GM19238 (cell line): ENCODE measurements at regions not wholly inside any gene's neighbourhood (a gene's known extent, or its start where the extent isn't known, plus 50 kb on each side); places are given as distances from the start of the nearest gene placed in this dataset.
"Not testable (repeated sequence)": the region's sequence is repeated elsewhere in the genome, so short reads cannot be mapped to it uniquely, and the experiment has no call there.

ENCODE experiments used
- DNase-seq: peaks from one replicate; pipeline ENCODE4 v3.0.0; 2011; ENCODE audit warnings: low spot score; ENCODE audit not compliant: insufficient read length

DNA sequence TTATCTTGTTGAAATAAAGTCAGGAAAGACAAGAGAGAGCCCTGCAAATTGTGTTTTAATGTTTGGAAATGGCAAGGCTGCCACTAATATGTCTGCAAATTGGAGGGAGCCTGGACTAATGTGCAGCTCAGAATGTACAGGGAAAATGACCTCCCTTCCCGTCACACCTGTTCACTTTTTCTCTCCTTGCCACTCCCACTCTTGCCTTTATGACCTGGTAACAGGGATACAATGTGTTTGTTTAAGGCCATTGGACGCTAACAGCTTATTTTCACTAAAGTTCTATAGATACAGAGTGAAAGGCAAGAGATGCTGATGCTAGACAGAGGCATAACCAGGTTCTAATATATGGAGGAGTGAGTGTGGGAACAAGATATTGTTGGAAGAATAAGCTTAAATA, 203.9 kb downstream of the RAB38 start:
- no peak for DNase-seq

DNA sequence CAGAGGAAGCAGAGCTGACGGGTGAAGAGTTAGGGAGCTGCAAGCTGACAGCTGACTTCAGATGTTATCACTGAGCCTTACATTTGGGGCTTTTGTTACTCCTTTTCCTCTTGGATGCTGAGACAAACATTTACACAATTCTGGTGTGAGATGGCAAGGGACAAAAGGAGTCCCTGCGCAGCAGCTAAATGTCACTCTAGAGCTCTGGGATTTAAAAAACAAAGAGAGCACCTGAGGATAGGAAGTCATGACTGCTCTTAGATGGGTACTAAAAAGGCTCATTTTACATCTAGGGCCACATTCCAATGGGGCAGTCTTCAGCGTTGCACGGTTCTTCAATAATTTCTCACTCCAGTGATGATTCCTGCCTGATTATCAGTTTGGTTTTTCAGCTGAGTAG, 204.5 kb downstream of the RAB38 start:
- DNase-seq, result no peak

DNA sequence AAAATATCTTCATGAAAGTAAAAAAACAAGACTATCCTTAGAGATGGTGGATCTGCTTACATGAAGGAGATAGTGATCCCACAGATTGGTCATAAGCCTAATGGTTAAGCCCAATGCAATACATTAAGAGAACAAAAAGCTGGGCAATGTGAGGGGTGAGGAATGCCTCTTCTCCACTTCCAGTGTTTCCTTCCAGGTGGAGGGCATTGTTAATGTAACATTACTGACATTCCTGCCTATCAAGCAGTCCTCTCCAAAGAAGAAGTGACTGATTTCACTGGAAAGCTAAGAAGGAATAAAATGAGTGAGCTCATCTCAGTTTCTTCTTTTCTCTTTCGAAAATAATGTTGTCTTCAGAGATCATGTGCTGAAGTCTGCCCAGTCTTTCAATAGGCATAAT, 207.8 kb downstream of the RAB38 start:
- no peak for DNase-seq

DNA sequence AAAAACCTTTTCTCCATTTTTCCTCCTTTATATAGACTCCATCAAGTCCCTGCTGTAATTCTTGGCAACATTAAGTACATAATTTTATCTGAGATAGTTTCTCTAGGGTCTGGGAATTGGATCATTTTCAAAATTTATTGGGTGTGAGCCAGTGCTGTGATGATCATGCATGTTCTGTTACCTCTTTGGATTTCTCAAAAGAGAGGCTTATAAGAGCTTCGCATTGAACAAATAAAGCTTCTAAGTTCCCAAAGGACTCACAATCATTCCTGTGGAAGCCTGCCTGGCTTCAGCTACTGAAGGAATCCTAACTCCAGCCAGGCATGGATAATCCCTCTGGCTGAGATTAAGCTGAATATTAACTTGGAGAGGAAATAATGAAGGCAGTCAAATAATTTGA, 208.5 kb downstream of the RAB38 start:
- no peak for DNase-seq

DNA sequence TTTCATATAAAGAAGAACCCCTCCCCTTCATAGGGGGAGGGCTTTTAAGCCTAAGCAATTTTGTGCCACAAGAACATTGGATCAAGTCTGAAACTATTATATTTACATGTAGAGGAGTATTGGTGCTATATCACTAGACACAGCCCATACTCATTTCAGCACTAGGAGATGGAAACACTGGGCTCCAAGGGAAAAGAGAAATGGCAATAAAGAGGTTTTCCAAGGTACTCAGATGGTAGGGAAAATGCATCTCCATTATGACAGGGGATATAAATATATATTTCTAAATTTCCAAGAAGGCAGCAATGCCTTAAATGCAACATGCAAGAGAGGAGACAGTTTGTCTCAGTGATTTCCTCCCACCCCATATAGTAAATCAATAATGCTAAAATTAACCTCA, 209.0 kb downstream of the RAB38 start:
- no peak for DNase-seq

DNA sequence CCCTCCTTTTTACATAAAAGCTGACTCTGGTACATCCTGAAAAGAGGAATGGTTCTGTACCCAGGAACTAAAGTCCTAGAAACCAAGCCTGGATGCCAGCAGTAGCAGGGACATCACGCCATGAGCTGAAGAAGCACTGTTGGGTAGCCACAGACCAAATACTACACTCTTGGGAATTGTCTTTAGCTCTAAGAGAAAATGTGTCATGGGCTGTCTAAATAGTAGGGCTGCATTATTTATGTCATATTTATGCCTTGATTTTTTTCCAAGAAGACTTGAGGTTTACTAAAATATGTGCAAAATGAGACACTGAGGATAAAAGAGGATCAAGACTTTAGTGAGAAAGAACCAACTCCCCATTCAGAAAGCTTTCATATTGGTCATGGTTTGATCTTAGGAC, 213.6 kb downstream of the RAB38 start:
- no peak for DNase-seq

DNA sequence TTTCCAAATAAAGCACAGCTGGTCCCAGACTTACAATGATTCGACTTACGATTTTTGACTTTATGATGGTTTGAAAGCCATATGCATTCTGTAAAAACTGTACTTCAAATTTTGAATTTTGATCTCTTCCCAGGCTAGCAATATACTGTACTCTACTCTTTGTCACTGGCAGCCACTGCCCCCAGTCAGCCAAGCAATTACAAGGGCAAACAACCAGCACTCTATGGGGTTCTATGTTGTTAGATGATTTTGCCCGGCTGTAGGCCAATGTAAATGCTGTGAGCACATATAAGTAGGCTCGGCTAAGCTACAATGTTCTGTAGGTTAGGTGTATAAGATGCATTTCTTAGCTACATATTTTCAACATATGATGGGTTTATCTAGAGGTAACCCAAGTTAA, 217.3 kb downstream of the RAB38 start:
- no peak for DNase-seq

DNA sequence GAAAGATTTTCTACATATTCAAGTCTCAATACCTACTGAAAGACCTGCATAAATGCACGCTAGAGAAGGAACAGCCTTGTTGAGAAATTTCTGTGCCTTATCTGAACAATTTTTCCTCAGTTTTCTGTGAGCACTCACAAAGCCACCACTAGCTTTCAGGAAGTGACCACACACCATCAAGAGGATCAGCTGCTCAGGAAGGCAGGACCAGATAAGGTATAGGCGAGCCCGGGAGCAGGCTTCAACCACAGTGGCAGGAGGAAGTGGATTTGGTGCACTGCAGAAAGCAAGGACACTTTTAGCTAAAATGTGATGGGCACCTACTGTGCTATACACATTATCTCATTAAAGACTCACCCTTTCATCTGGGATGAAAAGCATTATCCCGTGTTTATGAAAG, 220.8 kb downstream of the RAB38 start:
- DNase-seq, result no peak

DNA sequence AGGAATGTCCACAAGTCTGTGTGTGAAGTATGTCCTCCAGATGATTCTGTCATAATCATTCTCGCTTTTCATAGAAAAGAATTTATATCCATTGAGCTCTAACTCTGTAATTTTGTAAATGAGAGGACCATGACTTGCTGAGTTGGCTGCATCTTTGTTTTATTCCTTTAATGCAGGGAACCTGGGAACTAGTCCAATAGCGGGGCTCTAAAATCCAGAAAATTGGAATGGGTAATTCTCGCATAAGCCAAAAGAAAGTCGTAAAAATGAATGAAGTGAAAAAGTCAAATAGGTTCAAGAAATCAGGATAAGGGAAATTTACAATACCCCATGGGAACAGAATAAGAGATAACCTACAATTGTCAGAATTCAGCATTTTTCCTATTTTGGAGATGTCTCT, 232.5 kb downstream of the RAB38 start:
- no peak for DNase-seq

DNA sequence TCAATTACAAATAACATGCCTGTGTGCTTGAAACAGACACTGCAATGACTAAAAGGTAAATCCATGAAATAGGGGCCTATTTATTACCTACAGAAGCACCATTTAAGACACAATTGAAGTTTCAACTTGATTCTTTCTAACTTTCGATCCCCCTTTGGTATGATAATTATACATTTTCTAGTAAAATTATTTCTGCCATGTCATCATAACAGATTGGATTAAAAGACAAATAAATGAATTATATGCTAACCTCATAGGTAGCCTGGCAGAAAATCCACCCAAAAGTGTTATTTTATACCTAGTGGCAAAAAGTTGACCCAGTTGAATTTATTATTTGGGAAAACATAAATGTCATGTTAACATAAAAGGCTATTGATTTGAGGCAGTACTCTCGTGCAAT, 241.1 kb downstream of the RAB38 start:
- DNase-seq, result no peak

DNA sequence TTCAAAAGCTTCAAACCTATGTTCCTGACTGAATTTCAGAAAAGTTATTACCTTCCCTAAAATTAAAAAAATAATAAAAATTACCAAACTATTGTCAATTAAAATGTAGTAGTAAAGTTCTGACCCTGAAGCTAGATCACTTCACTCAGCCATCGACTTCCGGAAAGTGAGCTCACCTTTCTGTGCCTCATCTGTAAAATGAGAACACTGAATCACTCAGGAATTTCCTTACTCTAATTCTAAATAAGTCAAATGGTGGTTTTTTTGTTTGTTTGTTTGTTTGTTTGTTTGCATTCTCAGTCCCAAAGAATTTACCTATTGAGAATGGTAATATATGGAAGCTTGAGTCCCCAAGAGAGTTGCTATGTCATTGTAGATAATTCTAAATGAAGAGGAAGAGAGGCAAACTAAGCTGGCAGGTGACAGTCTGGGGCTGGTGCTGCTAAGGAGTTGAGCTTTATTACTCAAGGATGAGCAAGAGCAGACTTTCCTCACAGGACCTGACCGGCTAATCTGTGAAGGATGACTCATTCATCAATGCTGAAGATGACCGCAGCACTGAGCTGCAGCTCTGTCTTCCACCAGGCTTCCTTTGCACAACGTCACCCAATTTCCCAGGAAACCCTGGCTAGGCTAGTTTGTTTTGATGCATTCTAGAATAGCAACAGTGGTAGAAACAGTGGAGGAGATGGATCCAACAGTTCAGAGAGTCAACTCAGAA, 248.8 kb downstream of the RAB38 start:
- no peak for DNase-seq

DNA sequence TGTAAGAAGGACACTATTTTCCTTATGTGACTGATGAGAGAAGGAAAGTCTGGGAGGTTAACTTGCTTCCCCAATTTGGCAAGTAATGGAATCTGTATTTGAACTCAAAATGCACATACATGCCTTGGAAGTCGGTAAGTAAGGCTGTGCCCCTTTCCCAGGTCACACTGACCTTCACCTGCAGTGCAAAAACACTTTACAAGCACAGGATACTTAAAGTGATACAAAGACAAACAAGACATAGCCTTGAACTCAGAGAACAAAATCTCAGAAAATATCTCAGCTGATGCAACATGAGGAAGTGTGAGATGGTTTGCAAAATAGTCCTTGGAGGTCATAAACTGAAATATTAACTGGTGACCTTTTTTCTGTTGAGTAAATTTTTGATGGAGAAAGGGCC, 251.1 kb downstream of the RAB38 start:
- no peak for DNase-seq

DNA sequence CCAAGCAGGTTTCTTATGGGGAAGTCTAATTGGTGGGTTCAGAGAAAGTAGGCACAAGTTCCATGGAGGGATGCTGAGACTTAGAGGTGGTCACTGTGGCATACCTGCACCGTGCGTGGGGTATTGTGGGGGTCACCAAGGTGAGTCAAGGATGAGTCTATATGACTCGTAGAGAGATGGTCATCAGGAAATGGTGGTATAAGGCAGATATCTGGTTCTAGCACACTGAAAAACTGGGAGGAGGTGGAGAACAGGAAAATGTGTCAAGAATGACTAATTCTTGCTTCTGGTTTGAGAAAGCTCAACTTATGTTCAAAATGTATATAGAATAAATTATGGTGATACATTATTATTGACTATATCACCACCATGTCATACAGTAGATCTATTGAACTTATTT, 258.1 kb downstream of the RAB38 start:
- no peak for DNase-seq

DNA sequence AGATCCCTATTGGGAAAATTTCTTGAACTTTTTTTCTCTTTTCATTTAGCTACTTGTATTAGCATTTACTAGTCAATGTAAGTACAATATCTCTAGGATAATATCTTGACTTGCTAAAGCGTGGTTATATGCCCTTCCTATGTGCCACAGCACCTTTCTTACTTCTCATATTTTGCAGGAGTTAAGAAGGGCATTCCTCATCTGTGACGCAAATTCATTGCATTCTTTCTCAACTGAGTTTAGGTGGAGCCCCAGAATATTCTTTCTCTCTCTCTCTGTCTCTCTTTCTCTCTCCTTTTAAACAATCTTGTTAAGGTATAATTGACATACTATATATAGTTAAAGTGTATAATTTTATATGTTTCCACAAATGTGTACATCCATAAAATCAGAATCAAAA, 266.1 kb downstream of the RAB38 start:
- DNase-seq, result no peak

DNA sequence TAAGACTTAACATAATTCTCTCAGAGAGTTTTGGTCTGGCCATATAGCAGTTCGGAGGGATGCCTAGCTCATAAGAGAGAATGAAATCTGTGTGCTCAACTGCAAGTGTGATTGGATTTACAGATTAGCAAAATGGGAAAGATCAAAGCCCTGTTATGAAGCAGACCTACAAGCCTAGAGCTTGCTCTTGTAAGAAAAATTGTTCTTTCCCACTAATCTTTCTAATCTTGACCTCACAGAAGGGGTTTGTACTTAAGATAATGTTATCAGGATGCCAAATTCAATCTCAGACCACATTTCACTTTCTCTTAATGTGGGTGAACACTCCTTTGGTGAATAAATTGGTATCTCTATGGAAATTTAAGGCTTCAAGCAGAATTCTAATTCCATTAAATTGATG, 267.2 kb downstream of the RAB38 start:
- DNase-seq, result no peak

DNA sequence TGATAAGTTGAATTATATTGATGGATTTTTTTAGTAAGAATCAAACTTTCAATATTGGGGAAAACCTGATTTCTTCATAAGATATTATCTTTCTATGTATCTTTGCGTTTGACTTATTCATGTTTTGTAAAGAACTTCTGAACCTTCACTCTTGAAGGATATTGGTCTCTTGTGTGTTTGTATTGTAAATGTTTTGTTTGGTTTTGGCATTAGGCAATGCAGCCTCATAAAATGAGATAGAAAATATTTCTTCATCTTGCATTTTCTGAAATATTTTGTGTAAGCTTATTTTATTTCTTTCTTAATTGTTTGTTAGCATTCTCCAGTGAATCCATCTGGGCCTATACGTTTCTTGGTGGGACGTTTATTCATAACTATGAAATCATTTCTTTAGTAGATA, 271.9 kb downstream of the RAB38 start:
- no peak for DNase-seq

DNA sequence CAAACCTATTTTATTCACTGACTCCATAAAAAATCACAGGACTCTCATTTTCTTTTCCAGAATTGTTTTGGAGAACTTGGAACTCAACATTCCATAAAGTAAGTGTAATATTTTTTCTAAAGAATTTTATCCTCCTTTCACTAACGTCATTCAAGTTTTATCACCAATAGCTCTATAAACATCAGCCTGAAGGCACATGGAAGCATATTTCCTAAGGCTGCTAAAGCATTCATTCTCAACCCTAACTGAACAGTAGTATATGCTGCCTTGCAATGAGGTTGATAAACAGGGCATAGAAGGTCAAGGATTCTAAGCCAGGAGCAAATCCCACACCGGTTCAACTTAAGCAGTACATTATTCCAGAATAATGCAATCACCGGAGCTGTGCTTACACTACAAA, 273.9 kb downstream of the RAB38 start:
- no peak for DNase-seq

DNA sequence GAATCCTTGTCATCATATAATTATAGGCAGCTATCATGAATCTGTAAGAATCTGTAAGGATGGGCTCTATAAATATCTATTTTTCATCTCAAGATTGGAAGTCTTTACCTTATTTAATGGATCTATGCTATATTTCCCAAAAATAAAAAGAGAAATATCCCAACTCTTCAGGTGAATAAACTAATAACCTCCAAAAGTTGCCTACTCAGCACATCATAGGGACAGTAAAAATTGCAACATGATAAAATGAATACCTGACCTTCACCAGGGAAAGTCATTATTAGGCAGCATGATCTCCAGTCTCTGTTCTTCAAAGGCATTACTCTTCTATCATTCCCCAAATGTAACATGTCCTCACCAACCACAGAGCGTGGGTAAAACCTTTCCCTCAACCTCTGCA, 277.3 kb downstream of the RAB38 start:
- DNase-seq, result no peak

DNA sequence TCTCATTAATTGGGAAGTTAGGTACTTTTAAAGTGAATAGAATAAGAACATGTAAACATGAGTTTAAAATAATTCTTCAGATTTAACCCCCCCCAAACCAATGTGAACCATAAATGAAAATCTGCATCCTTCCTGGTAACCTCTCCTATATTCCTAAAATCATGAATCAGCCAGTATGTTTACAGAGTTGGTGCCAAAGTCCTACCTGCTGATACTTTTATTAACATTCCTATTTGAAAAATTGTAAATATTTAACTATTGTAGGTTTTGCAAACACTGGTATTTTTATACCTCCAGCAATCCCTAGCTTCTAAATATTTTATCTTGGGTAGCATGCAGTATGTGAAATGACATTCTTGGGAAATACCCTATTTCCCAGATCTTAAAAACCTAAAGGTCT, 278.2 kb downstream of the RAB38 start:
- no peak for DNase-seq

DNA sequence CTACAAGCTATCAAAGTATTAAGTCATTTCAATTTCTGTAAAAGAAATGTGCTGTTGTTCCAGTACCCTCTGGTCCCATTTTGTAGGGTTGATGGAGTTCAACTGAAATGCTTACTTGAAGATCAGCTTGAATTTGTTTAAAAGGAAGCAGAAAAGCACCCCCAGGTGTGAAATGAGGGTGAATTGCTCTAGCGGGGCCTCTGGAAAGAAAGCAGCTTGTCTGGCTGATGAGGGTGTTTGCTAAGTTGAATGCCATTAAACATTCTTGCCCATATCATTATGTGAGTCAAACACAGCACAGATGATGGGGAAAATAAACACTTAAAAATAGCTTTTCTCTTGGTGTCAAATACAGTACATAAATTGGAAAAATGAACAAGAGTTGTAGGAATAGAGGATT, 280.3 kb downstream of the RAB38 start:
- no peak for DNase-seq

DNA sequence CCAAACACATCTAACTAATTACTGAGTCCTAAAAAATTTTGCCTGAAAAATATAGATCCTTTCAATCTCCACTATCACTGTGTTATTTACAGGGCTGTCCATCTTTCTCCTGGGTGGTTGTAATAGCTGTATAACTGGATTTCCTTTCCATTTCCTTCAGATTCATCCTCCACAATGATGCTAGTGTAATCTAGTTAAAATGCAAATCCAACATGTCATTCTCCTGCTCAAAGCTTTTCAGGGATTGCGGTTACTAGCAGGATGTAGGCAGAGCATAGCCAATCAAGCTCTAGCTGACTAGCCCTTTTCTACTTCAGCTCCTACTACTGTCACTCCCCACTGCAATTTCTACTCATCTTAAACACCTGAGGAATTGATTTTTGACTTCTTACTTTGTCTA, 283.0 kb downstream of the RAB38 start:
- no peak for DNase-seq

DNA sequence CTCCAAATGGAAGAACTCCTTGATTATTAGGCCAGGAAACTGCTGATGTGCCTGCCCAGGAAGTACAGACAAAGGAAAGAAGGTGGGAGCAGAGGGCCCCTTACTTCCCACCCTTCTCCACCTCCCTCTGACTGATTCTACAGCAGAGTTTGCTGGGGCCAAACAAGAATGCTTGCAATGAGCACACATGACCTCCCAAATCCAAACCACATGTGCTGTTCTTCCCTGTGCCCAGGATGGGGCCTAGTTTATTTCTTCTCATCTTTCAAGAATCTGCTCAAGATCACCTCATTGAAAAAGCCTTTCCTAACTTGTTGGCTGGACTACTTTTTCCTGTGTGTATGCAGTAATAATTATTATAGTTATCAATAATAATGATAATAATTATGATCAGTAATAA, 286.1 kb downstream of the RAB38 start:
- DNase-seq, result no peak

DNA sequence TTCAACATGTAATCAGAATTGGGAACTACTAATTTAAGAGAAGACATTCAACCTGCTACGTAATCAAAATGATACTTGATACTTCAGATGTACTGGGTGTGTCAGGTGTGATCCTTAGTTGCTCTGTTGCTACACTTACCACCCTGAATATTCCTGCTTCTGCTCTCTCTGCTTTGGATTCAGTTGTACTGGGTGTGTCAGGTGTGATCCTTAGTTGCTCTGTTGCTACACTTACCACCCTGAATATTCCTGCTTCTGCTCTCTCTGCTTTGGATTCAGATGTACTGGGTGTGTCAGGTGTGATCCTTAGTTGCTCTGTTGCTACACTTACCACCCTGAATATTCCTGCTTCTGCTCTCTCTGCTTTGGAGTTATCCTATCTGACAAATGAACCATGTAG, 290.2 kb downstream of the RAB38 start:
- not testable (repeated sequence) for DNase-seq

DNA sequence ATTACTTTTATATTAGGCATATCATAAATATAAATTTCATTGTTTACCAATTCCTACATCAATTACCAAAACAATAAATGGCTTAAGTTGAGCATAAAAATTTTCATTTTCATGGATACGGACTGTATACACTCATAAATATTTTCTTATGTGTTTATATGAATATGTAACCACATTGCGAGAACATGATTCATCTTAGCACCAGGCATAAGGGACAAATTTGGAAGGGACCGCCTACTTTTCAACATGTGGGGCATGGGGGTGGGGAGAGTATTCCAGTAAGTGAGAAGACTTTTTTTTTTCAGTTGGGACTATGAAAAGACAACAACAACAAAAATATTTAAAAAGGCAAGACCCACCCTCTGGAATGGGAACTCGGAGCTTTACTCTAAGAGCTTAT, 296.1 kb downstream of the RAB38 start:
- DNase-seq, result no peak
